ENCODE measurements at regions not wholly inside any gene's neighbourhood (a gene's known extent, or its start where the extent isn't known, plus 50 kb on each side); places are given as distances from the start of the nearest gene placed in this dataset.
"Not testable (repeated sequence)": the region's sequence is repeated elsewhere in the genome, so short reads cannot be mapped to it uniquely, and the experiment has no call there.

DNA sequence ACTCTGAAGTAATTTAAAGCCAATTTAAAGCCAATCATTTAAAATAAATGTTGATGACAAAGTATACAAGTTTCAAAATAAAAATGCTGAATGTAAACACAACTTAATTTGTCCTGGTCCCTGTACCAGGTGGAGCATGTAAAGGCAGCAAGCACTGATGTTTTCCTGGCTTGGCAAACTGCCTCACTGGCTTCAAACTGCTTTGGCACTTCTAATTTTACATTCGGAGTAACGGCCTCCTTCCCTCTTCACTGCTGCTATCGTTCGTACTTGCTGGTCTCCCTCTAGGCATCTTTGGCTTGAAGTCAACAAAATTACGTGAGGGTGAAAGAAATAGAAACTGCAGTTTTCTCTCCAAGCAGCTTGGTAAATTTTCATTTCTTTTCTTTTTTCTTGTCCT, 287.9 kb downstream of the LTN1 start:
- DNase-seq (ENCODE audit: low read depth in 2 of 2), result no peak

DNA sequence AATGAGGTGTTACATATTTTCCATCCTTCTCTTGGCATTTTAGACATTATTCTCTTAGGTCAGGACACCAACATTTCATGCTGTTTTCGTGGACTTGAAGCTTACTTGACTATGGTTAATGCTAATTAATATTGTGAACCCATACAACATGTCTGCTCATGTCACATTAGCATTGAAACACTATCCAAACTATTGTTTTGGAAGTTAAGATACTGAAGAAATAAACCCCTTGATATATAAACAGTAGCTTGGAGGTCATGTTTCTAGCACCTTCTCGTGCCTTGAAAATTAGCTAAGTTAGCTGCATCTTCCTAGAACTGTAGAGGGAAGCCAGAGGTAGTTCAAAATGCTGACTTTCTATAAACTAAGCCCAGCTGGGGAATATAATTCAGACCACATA, 288.8 kb downstream of the LTN1 start:
- no peak for DNase-seq (ENCODE audit: low read depth in 2 of 2)

DNA sequence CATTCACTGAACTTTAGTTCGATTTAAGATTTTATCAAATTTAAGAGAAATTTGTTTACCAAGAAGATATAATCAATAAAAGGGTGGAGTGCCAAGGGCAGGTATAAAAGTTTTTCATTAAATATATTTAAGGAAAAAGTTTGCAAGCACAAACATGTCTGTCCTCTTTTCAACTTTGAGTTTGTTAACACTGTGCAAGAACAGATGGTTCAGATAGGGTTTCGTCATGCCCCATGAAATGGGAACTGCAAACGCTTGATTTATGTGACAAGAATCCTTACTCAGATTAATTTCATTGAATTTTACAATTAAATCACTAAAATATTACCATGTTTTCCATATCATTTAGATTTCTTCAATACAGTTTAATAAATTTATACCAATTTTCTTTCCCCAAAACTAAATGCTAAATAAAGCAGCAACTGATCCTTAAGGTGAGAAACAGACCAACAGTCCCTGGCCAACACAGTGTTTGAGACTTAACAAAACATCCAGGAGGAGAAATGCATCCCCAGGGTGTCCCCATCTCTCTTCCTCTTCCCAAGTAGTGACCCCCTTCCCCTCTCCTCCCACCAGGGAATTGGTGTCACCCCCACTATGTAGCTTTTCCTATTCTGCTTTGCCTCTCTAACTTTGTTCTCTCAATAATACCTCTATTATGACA, 292.9 kb downstream of the LTN1 start:
- DNase-seq (ENCODE audit: low read depth in 2 of 2), result no peak

DNA sequence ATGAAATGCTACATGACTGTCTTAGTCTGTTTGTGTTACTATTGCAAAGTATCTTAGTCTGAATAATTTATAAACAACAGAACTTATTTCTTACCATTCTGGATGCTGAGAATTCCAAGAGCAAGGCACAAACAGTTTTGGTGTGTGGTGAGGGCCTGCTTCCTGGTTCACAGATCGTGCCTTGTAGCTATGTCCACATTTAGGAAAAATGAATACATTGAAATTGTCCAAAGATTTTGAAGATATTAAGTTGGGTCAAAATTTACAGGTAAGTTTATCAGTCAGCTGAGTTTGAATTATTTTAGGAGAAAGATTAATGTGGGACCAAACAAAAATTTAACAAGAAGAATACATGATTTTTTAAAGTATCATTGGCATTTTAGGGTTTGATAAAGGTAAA, 293.5 kb downstream of the LTN1 start:
- DNase-seq (ENCODE audit: low read depth in 2 of 2), result no peak

DNA sequence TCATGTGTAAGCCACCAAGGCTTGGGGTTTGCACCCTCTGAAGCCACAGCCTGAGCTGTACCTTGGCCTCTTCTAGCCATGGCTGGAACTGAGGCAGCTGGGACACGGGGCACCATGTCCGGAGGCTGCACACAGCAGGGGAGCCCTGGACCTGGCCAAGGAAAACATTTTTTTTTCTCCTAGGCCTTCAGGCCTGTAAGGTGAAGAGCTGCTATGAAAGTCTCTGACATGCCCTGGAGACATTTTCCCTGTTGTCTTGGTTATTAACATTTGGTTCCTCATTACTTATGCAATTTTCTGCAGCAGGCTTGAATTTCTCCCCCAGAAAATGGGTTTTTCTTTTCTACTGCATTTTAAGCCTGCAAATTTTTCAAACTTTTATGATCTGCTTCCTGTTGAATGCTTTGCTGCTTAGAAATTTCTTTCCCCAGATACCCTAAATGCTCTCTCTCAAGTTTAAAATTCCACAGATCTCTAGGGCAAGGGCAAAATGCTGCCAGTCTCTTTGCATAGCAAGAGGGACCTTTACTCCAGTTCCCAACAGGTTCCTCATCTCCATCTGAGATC, 295.8 kb downstream of the LTN1 start:
- no peak for DNase-seq (ENCODE audit: low read depth in 2 of 2)

DNA sequence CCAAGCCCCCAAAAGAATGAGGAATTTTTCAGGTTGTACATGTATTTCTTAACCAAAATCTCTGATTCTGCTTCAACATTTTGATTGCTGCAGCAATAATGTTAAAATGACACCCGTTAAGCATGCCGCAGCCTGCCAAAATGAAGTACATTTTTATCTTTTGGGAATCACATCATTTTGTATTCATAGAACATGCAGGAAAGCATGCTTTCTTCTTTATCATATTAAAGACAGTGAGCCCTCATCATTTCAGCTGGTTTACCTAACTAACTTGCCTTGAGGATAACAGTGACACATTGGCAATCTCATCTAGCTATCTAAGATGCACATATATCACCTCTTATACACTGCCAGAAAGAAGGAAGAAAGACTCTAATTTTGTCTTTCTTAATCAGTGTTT, 299.2 kb downstream of the LTN1 start:
- no peak for DNase-seq (ENCODE audit: low read depth in 2 of 2)

DNA sequence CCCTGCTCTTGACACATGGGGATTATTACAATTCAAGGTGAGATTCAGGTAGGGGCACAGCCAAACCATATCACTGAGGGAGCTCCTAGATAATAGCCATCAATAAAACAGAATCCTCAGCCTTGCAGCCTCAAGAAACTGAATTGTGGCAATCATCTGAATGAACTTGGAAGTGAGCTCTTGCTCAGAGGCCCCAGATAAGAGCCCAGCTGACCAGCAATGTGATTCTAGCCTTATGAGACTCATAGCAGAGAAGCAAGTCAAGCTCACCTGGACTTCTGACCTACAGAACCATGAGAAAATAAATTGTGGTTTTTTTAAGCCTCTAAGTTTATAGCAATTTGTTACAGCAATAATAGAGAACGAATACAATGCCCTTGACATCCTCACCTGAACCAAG, 302.5 kb downstream of the LTN1 start:
- DNase-seq (ENCODE audit: low read depth in 2 of 2), result no peak

DNA sequence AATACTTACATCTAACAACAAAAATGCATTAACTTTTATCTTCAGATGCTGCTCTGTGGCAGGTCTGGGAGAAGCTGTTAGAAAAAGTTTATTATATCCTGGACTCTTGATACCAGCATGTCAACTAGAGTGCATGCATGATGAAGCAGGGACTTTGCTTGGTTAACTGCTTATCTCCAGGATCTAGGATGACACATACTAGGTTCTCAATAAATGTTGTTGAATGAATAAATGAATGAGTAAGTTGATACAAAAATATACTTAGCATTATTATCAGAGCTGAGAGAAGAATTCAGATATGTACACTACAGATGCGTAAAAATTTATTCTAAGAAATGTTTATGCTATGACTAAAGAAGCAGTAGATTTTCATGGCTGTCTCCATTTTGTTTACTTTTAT, 304.3 kb downstream of the LTN1 start:
- DNase-seq (ENCODE audit: low read depth in 2 of 2), result no peak

DNA sequence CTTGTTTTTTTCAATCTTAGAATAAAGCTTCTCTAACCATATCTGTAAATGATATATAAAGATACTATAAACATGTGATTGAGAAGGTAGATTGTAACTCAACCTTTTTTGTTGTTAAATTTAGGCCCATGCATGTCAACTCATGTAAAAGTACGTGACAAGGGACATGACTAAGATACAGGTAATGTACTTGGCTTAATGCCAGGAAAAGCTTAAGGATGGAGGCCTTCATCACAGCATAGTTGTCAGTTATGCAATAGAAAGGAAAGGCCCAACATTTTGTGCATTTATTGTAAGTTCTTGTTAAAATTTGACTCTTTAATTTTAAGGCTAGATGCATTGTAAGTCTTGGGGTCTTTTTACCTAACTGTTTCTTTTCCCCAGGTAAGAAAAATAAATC, 305.1 kb downstream of the LTN1 start:
- no peak for DNase-seq (ENCODE audit: low read depth in 2 of 2)

DNA sequence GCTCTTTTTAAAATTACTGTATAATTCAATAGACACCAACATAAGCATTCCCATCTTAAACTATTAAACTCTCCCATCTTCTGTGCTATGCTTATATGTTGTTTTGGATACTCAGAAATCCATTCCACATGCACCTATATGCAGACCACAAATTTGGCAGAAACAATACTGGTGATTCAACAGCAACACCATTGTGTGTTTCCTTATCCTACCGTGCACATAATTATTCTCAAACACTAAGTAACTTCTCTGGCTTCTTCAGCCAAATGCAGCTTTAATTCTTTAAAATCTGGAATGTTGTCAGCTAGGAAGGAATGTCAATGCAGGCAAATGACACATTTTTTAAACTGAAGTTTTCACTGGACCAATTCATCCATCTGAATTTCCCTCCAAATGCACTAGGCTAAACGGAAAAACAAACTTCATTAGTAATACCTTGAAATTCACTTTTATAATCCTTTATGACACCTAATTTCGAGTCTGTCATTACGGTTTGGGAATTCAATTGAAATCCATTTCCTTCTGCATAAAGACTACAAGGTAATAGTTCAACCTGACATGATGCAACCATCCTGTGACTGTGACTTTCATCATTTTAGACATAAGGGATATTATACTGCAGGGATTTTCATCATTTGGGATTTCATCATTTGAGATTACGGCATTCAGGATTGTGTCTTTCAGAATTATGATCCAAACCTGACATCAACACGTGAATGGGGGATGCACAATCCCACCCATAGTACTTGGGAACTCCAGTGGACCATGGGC, 308.5 kb downstream of the LTN1 start:
- no peak for DNase-seq (ENCODE audit: low read depth in 2 of 2)

DNA sequence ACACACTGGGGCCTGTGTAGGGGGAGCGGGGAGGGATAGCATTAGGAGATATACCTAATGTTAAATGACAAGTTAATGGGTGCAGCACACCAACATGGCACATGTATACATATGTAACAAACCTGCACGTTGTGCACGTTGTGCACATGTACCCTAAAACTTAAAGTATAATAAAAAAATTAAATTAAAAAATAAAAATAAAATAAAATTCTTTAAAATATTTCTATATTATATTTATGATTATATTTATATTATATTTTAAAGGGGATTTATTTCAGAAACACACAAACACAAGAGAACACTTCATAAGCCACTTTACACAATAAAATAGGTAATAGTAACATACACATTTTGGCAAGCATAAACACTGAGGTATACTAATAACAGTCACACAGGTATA, 309.8 kb downstream of the LTN1 start:
- not testable (repeated sequence) for DNase-seq (ENCODE audit: low read depth in 2 of 2)

DNA sequence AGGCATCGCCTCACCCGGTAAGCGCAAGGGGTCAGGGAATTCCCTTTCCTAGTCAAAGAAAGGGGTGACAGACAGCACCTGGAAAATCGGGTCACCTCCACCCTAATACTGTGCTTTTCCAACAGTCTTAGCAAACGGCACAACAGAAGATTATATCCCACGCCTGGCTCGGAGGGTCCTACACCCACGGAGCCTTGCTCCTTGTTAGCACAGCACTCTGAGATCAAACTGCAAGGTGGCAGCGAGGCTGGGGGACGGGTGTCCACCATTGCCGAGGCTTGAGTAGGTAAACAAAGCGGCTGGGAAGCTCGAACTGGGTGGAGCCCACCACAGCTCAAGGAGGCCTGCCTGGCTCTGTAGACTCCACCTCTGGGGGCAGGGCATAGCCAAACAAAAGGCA, 315.6 kb downstream of the LTN1 start:
- not testable (repeated sequence) for DNase-seq (ENCODE audit: low read depth in 2 of 2)

DNA sequence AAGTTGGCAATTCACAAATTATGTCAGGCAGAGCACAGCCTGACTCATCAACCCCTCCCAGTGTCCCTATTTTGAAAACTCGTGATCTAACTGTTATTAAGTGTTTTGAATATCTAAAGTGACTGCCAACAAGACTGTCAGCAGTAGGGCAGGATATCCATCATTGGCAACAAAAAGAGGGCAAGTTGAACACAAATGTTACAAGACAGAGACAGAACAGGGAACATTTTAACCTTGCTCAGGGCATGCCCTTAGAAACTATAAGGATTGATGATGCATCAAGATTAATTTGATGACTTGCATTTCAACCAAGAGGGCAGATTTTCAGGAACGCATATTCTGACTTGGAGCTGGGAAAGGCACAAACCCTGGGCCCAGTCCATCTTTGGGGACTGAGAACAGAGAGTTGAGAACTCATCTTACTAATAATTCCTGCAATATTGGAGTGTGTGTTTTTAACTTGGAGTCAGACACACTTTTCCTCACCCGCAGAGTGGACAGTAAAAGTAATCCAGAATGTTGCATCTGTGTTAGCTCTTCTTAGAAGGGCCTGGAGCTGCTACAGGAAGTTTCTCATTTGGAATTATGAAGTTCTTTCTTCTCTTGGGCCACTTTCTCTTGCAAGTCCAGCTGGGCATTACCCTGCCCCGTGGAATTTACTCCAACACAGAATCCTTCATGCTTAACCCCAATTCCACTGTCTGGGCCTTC, 317.2 kb downstream of the LTN1 start:
- no peak for DNase-seq (ENCODE audit: low read depth in 2 of 2)

DNA sequence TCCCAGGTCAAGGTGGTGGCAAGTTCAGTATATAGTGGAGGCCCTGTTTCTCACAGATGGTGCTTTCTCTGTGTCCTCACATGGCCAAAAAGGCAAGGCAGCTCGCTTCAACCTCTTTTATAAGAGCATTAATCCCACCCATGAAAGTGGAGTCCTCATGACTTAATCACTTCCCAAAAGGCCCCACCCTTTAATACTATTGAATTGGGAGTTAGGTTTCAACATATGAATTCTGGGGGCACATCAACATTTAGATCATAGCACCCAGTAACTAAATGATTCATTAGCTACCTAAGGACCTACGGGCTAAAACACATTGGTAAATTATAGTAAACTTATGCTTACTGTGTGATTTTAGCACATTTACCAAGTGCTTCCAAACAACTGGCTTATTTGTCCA, 317.9 kb downstream of the LTN1 start:
- no peak for DNase-seq (ENCODE audit: low read depth in 2 of 2)

DNA sequence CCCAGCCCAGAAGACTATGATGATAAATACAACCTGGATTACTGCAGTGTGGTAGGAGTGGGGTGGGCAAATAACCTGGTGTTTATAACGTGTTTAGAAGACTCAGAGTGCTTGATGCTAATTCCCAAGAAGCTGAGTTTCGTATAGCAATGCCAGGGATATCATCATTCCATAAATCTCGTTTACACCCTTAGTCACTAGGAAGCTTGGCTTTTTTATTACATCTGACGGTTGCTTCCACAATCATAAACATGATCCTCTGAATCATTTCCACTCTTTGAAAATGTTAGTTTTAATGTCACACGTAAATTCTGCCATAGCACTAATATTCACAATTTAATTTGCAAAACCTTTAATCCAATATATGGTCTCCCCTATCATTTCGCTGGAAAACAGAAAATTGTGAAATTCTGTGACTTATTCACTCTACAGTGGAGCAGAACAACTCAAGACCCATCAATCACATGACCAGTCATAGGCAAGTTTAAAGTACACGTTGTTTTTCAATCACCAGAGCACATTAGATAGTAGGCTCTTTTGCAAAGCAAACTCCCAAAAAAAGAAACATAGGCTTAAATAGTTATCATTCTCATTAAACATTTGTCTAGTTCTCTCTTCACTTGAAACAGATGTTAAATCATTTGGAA, 321.0 kb downstream of the LTN1 start:
- DNase-seq (ENCODE audit: low read depth in 2 of 2), result no peak

DNA sequence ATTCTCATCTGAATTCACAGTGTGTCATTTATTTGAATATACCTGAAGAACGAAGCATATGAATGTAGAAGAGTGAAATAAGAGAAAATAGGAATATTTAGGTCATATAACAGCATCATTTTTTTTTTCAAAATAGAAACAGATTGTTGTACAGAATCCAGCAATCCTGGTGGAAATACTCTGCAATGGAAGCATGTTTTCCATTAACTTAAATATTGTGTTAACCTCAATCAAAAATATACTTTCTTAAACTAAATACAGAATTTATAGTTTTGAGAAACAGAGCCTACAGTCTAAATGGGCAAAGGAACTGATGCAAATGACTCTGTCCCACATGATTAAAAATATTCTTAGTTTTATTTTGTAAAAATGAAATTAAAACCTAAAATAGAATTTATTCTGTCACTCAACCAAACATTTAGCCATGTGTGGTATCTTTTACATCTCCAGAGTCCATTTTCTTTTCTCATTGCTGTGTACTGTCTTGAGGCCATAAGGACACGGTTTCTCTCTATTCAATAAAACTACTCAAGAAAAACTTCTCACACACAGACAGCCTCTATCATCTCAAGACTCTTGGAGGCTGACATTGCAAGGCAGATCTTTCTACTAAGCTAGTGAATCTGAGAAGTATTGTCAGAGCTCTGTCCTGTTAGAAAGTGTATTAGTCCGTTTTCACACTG, 322.6 kb downstream of the LTN1 start:
- DNase-seq (ENCODE audit: low read depth in 2 of 2), result no peak

DNA sequence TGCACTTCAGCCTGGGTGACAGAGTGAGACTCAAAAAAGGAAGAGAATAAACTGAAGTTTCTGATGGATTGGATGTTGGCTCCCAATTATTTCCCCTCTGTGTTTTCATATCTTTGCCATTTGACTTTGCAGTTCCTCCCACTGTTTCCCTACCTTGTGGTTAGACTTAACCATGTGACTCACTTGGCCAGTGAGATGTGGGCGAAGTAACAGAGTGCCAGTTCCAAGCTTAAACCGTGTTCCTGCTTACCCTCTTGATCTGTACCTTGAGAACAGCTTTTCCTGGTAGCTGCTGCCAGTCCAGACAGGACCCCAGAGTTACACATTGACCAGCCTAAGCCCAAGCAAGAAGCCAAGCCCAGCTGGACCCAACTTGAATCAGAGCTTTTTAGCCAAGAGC, 323.4 kb downstream of the LTN1 start:
- DNase-seq (ENCODE audit: low read depth in 2 of 2), result no peak

DNA sequence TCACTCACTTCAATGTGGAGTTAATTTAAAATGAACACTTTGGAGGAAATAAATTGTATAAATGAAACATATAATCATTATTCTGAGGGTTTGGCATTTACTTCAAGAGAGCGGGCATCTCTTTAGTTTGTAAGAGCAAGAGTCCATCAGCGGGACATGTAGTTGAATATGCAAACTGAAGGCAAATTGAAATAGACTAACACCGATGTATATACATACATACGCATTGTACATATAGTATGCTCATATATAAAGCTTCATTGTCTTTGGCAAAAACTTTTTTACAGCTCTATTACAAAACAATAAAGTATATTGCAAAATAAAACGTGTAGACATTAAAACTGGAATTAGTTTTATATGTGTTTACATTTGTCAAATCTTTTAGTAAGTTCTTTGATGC, 328.9 kb downstream of the LTN1 start:
- no peak for DNase-seq (ENCODE audit: low read depth in 2 of 2)

DNA sequence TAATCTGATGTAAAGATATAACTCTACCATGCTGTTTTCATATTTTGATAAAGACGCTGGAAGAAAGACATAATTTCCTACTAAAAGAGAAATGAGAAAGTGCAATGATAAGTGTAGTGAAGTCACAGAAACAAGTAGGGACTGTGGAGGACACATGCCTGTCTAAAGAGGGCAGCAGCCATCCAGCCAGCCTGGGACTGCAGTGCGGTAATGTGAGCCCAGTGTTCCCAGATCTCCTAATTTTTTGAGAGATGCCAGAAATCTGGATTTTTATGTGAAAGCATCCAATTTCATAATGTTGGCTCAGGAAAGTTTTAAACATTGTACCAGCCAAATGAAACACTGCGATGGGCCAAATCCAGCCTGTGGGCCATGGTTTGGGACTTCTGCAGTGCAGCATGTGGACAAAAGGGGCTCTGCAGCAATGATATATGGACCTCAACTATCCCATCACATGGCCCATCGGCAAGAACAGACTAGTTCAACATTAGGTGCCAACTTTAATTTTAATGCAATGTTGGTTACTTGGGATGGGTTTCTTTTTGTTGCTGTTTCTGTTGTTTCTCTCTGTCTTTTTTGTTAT, 329.5 kb downstream of the LTN1 start:
- DNase-seq (ENCODE audit: low read depth in 2 of 2), result no peak

DNA sequence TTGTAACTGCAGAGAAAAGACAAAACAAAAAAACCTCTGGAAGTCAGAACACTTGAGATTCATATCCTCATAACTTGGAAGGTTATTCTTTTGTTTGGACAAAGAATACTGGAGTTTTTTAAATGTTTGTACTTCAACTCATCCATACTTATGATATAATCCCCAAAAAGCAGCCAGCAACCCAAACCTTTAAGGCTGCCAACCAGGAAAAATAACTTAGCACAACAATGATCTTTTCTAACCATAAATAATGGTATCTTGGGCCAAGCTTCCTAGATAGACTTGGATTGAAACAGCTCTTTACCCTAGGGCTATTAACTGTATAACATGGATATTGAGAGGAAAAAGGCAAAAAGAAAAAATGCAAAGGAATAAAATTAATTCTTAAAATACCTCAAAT, 335.1 kb downstream of the LTN1 start:
- no peak for DNase-seq (ENCODE audit: low read depth in 2 of 2)

DNA sequence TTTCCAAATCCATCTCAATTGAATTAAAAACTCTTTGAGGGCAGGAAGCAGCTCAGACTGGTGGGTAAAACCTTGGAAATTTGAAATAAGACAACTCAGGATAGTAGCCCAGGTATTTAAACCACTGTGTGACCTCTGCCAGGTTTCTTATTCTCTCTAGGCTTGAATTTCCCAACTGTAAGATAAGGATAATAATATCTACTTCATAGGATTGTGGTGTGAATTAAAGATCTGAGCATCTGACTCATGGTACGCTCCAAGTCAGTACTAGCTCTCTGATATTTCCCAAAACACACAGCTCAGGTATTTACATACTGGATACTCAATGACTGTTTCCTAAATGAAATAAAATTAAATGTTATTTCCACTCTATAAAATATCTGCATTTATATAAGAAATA, 337.2 kb downstream of the LTN1 start:
- no peak for DNase-seq (ENCODE audit: low read depth in 2 of 2)

Data from stimulated activated CD4-positive, alpha-beta T cell treated with anti-CD3 and anti-CD28 coated beads, Interleukin-1b, Interleukin-23, amount 100 ng/mL, for 1 hour (primary cell).